ENCODE measurements at regions not wholly inside any gene's neighbourhood (a gene's known extent, or its start where the extent isn't known, plus 50 kb on each side); places are given as distances from the start of the nearest gene placed in this dataset.
"Not testable (repeated sequence)": the region's sequence is repeated elsewhere in the genome, so short reads cannot be mapped to it uniquely, and the experiment has no call there.

GRCh38 chr10:6678211-6678803 lies 98.2 kb upstream of the PRKCQ start (continued):
- TF ChIP-seq PREB (CRISPR knock-in tag; IDR thresholded peaks at IDR 0.05) (no peak), FOXP4 (CRISPR knock-in tag; IDR thresholded peaks at IDR 0.05; ENCODE audit: borderline replicate concordance) (no peak), ZNF239 (CRISPR knock-in tag; IDR thresholded peaks at IDR 0.05) (no peak)

- H3K79me2 ChIP-seq (ENCODE audit: control insufficient read depth, insufficient read depth, low read length); DNase-seq (ENCODE audit: extremely low read depth in 1 of 4, low spot score in 3 of 4); H3K9ac ChIP-seq (ENCODE audit: insufficient read depth in 1 of 2, low read depth in 2 of 2, low read length in 2 of 2); FAIRE-seq; H4K20me1 ChIP-seq (replicated peaks; ENCODE audit: control insufficient read depth, insufficient read depth, low read length); intact Hi-C loops (cut with micrococcal nuclease); BruUV-seq (replicated peaks); H3K4me2 ChIP-seq (ENCODE audit: insufficient read depth, low read length); H3K9me3 ChIP-seq (replicated peaks; ENCODE audit: control insufficient read depth, insufficient read depth, low read depth, low read length); H3K27ac ChIP-seq (ENCODE audit: extremely low read depth, low read depth, low read length); H3K4me3 ChIP-seq; POLR2A ChIA-PET; H3K36me3 ChIP-seq (ENCODE audit: control insufficient read depth, insufficient read depth, low read length); H3K4me1 ChIP-seq (replicated peaks in 1 of 2; ENCODE audit: control insufficient read depth in 2 of 2, insufficient read depth in 2 of 2, low read length in 2 of 2); ATAC-seq; H3K9me1 ChIP-seq (ENCODE audit: control insufficient read depth, insufficient read depth, low read length); H2AFZ ChIP-seq (ENCODE audit: low read depth, low read length): not testable (repeated sequence)
- CTCF ChIA-PET (ENCODE audit: low intra/inter-chr PET ratio) = interaction anchor here (1.1 to 1.6 kb wide), 2 partner anchors 8 to 260 kb away, joined by 4 to 8 read pairs; no protein-coding TSS in a partner anchor
- in situ Hi-C loops (cut with MboI) = loop anchor here (25.0 kb wide), 1 partner anchor 735 kb away; the partner anchor contains the start of gene SFMBT2
- TF ChIP-seq ZNF146 (CRISPR knock-in tag; IDR thresholded peaks at IDR 0.05; ENCODE audit: unreplicated experiment) (peak; percentile 53), BCOR (IDR thresholded peaks at IDR 0.05) (peak; percentile 36; the same call in 1 of the 2 replicates)
- H3K27me3 ChIP-seq (ENCODE audit: control insufficient read depth in 2 of 2, insufficient read depth in 2 of 2, low read length in 2 of 2) = peaks cover 3 to 15% of the 10 kb centered on the region in 2 experiments; a peak in 3 of 5 replicates
- 44% methylated on average over 5 of the region's 5 CpGs for WGBS (ENCODE audit: insufficient coverage, low coverage, missing lambda C conversion rate)
Observed at GRCh38 chr10:6677129-6677528, 97.1 kb upstream of the PRKCQ start.
